HG03045 (cell line): ENCODE measurements at regions not wholly inside any gene's neighbourhood (a gene's known extent, or its start where the extent isn't known, plus 50 kb on each side); places are given as distances from the start of the nearest gene placed in this dataset.
"Not testable (repeated sequence)": the region's sequence is repeated elsewhere in the genome, so short reads cannot be mapped to it uniquely, and the experiment has no call there.

ENCODE experiments used
- ATAC-seq: cut with Tn5 transposase; IDR thresholded peaks from one replicate; pipeline ENCODE4 v1.9.1; 2021; ENCODE audit warnings: mild to moderate bottlenecking, moderate library complexity; ENCODE audit not compliant: unreplicated experiment

- no peak for ATAC-seq
Measured at GRCh38 chr15:96199111-96199510, 131.4 kb upstream of the NR2F2 start.

GRCh38 chr15:96200357-96200967 lies 130.0 kb upstream of the NR2F2 start:
- no peak for ATAC-seq

- ATAC-seq: no peak
Measured at GRCh38 chr15:96201696-96202095, 128.8 kb upstream of the NR2F2 start.

DNA sequence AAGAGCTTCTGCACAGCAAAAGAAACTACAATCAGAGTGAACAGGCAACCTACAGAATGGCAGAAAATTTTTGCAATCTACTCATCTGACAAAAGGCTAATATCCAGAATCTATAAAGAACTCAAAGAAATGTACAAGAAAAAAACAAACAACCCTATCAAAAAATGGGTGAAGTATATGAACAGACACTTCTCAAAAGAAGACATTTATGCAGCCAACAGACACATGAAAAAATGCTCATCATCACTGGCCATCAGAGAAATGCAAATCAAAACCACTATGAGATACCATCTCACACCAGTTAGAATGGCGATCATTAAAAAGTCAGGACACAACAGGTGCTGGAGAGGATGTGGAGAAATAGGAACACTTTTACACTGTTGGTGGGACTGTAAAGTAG lies 124.9 kb upstream of the NR2F2 start:
- ATAC-seq: not testable (repeated sequence)

GRCh38 chr15:96207377-96208006 lies 123.0 kb upstream of the NR2F2 start:
- ATAC-seq: no peak

GRCh38 chr15:96209285-96209735 lies 121.2 kb upstream of the NR2F2 start:
- no peak for ATAC-seq

- no peak for ATAC-seq
Measured at GRCh38 chr15:96213045-96213444, 117.5 kb upstream of the NR2F2 start.

GRCh38 chr15:96213896-96214295 lies 116.6 kb upstream of the NR2F2 start:
- ATAC-seq: no peak

DNA sequence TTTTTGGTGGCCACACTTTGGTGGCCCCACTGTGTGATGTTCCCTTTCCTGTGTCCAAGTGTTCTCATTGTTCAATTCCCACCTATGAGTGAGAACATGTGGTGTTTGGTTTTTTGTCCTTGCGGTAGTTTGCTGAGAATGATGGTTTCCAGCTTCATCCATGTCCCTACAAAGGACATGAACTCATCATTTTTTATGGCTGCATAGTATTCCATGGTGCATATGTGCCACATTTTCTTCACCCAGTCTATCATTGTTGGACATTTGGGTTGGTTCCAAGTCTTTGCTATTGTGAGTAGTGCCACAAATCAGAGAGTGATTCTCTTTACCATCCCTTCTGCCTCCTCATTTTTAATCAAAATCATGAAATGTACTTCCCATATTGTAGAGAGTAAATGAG lies 114.0 kb upstream of the NR2F2 start:
- ATAC-seq: not testable (repeated sequence)

- no peak for ATAC-seq
Measured at GRCh38 chr15:96217983-96218382, 112.5 kb upstream of the NR2F2 start.

DNA sequence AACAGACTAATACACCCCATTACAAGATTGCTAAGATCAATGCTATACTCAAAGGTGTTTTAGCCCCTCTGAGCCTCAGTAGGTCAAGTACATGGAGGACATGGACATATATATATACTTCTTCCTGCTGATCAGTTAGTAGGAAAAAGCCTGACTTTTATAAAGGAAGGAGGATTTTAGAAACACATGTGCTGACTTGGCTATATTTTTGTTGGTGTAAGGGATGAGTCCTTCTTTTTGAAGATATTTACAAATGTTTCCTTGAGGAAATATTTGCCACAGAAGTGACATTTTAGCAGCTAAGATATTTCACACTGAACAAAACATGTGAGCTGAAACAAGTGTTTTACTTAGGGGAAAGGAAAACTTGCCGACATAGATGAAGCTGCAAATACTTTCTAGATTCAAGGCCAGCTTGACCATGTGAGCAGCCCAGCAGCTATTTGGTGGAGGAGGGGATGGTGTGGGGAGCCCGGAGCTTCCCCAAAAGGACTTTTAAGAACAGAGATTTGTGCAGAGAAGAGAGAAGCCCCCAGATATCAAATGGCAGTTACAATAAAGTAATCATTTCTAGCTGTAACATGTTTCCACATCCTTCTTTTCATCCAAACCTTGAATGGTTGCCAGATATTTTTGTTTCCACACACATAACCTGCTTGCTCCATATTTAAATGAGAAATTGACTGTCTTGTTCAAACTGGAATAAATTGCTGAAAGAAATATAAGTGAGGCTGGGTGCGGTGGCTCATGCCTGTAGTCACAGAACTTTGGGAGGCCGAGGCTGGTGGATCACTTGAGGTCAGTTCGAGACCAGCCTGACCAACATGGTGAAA lies 111.7 kb upstream of the NR2F2 start:
- ATAC-seq: no peak

- no peak for ATAC-seq
Measured at GRCh38 chr15:96219681-96220080, 110.8 kb upstream of the NR2F2 start.

- ATAC-seq: no peak
Measured at GRCh38 chr15:96220657-96221056, 109.8 kb upstream of the NR2F2 start.

DNA sequence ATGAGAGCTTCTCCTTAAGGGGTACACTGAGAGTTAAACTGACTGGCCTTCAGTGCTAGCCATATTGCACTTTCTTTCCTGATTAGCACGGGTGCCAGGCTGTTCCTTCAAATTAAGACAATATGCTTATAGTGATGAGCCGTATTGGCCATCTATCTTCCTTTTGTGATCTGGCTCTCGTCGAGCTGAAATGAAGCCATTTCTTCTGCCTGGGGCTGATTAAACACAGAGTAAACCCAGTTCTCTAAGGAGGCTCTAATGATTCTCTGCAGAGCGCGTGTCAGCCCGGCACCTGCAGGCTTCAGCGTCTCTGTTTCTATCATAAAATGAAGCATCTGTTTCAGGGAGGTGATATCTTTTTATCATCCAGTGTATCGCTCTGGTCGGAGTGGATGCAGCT lies 107.5 kb upstream of the NR2F2 start:
- ATAC-seq: no peak

GRCh38 chr15:96223939-96224338 lies 106.6 kb upstream of the NR2F2 start:
- ATAC-seq: no peak

DNA sequence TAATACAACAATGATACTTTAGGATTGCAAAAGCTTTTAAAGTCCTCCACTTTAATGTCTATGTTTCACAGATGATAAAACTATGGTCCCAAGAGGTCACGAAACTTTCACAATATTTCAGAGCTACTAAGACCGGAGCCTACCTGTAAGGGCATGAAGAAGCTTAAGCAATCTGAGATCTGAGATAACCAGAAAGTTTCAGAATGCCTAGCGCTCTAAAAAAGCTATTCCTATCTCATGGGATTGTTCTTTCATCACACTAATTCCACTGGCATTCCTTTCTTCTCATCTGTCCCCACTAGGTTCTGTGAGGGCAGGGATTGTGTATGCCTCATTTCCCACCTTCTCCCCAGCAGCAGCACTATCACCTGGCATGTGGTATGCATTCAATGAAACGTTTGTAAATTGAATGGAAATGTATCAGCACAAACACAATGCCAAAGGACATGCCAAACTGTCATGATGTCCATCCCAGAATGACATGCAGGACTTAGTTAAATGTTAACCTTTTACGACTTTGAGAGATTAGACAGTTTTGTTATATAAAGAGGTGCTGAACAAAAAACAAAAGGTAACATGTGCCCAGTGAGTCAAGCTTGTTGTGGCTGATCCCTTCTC lies 104.7 kb upstream of the NR2F2 start:
- ATAC-seq: no peak

- no peak for ATAC-seq
Measured at GRCh38 chr15:96230526-96231181, 99.8 kb upstream of the NR2F2 start.

GRCh38 chr15:96232335-96232734 lies 98.2 kb upstream of the NR2F2 start:
- no peak for ATAC-seq

- no peak for ATAC-seq
Measured at GRCh38 chr15:96234109-96234892, 96.2 kb upstream of the NR2F2 start.

GRCh38 chr15:96237002-96237401 lies 93.5 kb upstream of the NR2F2 start:
- no peak for ATAC-seq
